Daoy (cell line): ENCODE measurements at regions not wholly inside any gene's neighbourhood (a gene's known extent, or its start where the extent isn't known, plus 50 kb on each side); places are given as distances from the start of the nearest gene placed in this dataset.

ENCODE experiments used
- DNase-seq: peaks from one replicate; pipeline ENCODE4 v3.0.0-alpha.2; 2015; ENCODE audit warnings: low read depth

GRCh38 chr5:145204743-145205142 is 630.4 kb downstream of the PRELID2 start:
- DNase-seq = no peak

DNA sequence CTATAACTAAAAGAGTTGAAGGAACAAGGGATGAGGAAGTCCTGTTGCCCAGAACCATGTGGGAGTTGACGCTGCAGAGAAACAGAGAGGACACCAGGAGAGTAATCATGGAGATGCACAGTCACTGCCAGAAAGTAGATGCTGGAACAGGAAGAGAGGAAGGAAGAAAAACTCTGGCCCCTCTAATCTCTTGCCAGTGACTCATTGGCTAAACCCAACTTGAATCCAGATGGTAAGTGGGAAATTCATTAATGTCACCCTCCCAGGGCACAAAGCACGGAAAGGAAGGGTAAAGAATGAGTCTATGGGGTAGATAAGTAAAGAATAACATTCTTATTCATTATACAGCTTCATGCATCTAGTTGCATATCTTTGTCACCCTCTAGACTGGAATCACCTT is 631.9 kb downstream of the PRELID2 start:
- DNase-seq = peak; percentile 2

GRCh38 chr5:145198525-145199260 is 636.4 kb downstream of the PRELID2 start:
- no peak for DNase-seq

- DNase-seq = no peak
These were observed 645.4 kb downstream of the PRELID2 start for GRCh38 chr5:145189746-145190145.

GRCh38 chr5:145180371-145180770 is 654.8 kb downstream of the PRELID2 start:
- DNase-seq = no peak

DNA sequence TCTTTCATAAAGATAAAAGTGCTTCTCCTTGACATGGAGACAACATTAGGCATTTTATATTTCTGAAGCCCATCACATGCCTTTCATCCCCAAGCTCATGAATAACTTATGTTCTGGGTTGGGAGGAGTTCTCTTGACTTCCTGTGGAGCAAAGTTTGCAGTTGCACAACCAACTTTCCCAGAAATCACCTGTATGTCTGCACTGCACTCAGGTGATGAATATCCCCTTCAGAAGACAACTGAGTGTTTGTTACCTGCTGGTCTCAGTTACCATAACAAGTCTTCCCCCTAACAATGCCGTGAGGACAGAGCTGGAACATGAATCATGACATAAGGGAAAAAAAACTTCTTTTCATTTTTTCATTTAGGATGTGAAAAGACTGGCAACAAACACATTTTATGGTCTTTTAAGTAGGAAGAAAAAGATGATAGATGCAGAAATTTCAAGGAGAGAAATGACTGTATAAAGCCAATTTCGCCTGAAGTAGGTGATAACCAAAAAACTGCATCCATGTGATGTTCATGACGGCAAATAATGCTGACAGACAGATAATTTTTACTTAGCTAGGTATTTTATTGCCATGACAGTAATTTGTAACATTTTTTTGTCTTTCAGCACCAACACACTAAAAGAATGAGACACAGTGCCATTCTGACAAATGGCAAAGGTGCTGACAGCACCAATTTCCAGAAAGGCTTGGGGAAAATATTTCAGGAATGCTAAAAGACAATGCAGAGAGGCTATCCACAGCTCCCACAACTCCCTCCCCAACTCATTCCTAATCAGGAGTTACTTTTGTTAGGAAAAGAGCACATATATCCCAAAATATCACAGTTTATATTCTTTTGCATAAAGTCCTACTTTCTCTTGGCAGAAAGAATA is 656.3 kb downstream of the PRELID2 start:
- DNase-seq = no peak

DNA sequence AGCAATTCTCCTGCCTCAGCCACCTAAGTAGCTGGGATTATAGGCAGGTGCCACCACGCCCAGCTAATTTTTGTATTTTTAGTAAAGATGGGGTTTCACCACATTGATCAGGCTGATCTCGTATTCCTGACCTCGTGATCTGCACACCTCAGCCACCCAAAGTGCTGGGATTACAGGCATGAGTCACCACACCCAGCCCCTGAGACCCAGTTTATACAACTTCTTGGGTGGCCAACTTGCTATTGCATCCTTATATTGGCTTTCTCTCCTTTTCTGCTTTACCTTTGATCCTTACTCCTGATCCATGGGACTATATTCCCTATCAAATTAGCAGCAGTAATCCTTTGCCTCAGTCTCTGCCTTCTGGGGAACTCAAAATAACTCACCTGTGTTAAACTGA is 659.1 kb downstream of the PRELID2 start:
- no peak for DNase-seq

DNA sequence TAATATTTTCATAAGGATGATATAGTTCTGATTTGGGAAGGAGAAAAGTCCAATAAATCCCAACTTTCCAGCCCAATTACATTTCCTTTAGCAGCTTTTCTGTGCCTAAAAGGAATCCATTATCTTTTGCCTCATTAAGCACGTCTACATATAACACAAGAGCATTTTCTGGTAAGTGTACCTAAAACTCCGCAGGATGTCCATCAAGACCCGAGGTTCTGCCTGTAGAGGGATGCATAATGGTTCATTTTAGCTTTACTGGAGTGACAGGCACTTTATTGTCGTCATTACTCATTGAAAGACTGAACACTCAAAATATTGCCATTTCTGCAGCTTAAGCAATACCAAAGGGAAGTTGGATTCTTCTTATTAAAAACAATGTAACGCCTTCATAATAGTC is 669.0 kb downstream of the PRELID2 start:
- no peak for DNase-seq

DNA sequence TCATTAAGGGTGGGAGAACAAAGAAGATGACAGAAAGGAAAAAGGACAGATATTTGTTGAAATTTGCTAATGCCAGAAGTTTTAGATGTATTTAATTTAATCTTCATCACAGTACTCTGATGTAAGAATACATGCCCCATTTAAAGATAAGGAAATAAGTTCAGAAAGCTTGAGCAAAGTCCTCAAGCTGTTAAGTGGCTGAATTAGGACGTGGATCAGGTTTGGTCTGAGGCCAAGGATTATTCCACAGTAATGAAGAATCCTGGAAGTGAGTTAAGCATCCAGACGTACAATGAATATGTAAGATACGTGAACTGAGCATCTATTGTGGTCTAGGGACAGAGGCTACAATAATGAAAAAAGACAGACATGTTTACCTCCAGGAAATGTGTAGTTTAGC is 671.3 kb downstream of the PRELID2 start:
- DNase-seq = no peak

- DNase-seq = no peak
These were observed 672.5 kb downstream of the PRELID2 start for GRCh38 chr5:145162626-145163025.

- DNase-seq = no peak
These were observed 673.8 kb downstream of the PRELID2 start for GRCh38 chr5:145161391-145161790.

- no peak for DNase-seq
These were observed 674.5 kb downstream of the PRELID2 start for GRCh38 chr5:145160679-145161078.

GRCh38 chr5:145158730-145159129 is 676.4 kb downstream of the PRELID2 start:
- DNase-seq = no peak

GRCh38 chr5:145157841-145158240 is 677.3 kb downstream of the PRELID2 start:
- no peak for DNase-seq

- no peak for DNase-seq
These were observed 693.6 kb downstream of the PRELID2 start for GRCh38 chr5:145141534-145141933.

DNA sequence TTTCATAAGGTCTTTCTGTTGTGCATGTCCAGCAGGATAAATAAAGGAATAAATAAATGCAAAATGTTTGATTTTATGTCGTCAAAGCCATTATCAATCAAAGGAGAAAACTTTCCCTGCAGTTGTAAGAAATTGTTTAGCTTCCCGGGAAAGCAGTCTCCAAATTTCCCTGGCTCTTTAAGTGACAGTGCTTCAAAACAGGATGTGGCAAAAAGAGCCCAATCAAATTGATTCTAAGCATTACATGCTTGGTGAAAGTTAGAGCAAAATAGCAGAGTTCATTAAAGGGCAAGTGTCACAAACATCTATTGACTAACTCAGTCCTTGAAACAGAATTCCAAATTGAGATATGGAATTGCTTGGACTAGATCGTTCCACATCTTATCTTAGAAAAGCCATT is 704.1 kb downstream of the PRELID2 start:
- no peak for DNase-seq

DNA sequence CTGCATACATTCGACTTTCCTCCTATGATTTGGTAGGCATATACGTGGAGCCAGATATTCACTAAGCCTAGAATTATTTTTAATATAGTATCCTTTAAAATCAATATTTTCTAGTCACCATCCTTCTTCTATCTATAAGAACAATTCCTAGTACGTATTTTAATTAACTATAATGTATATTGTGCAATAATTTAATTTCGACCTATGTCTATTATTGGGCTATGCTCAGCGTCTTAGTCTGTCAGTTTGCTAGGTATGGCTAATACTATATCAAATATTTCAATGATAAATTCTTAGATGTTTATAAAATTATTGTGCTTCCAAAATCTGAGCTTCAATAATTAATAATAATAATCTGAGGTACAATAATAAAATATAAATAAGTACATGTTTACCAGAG is 705.3 kb downstream of the PRELID2 start:
- DNase-seq = no peak

DNA sequence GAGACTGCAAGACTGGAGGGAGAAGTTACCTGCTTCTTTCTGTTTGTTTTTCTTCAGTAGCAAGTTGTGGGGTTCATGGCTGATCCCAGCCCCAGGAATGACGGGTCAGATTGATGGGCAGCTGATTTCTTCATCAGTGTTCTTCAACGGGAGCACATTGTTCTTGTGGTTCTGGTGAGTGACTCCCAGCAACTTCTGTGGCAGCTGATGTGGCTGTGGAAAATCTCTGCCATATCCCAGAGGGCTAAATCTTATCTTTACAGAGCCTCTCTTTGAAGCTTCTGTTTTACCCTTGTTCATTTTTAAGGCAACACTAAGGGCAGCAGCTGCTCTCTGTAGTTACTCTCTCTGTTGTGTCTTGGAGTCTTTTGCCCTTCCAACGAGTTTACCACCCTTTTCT is 710.3 kb downstream of the PRELID2 start:
- no peak for DNase-seq

- DNase-seq = no peak
These were observed 716.5 kb downstream of the PRELID2 start for GRCh38 chr5:145118611-145119010.

GRCh38 chr5:145118127-145118526 is 717.0 kb downstream of the PRELID2 start:
- no peak for DNase-seq

GRCh38 chr5:145117285-145117684 is 717.9 kb downstream of the PRELID2 start:
- no peak for DNase-seq

GRCh38 chr5:145111420-145111819 is 723.7 kb downstream of the PRELID2 start:
- DNase-seq = no peak

GRCh38 chr5:145110834-145111233 is 724.3 kb downstream of the PRELID2 start:
- no peak for DNase-seq
